Esophagus squamous epithelium (tissue), 4 donors: ENCODE measurements at regions not wholly inside any gene's neighbourhood (a gene's known extent, or its start where the extent isn't known, plus 50 kb on each side); places are given as distances from the start of the nearest gene placed in this dataset.

Source experiments
- POLR2A ChIP-seq, 4 donors: fragments of 450-650 bp; IDR thresholded peaks; one replicate each; pipeline ENCODE4 v1.6.1; 2017; ENCODE audit warnings: antibody characterized with exemption in 4 of 4, mild to moderate bottlenecking in 4 of 4, moderate library complexity in 3 of 4
- TF ChIP-seq, protein P1 (sequence below), 6 experiments: fragments of 450-650 bp in 4 of 6; fragments of 200-600 bp in 2 of 6; sonication (generic) in 2 of 6; IDR thresholded peaks; one replicate each; pipeline ENCODE4 v1.5.1; 2016 to 2019; ENCODE audit warnings: antibody characterized with exemption in 6 of 6, mild to moderate bottlenecking in 4 of 6, moderate library complexity in 4 of 6

DNA sequence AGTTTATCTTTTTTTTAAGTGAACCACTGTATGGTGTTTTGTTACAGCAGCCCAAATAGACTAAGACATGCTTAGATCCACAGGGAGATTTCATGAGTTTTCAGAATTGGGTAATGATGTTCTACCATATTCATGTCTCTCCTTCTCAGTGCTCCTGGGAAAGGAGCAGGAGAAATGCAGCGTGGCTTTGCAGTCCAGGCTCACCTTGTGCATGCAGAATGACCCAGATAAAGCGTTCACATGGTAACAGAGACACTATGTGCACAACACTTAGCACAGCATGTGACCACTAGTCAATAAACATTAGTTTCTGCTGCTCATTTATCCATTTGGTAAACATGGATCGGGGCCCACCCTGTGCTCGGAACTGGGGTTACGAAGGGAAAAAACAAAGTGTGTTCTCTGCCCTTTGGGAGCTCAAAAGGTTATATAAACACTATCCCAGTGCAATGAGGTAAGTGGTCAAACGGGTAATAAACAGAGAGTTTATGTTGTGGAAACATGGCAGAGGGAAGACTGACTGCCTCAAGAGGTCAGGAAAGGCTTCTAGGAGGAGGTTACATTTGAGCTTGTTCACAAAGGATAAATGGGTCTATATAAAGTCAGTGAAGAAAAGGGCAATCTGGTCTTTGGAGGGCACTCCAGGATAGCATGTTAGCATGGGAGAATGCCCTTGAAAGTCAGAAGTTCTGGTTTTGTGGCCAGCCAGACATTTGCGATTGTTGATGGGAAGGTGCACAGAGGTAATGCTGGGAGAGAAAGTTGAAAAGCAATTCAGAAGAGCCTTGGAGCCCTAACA is 299.2 kb downstream of the TDRD15 start:
- TF ChIP-seq POLR2A (IDR thresholded peaks at IDR 0.05): no peak
- TF ChIP-seq, protein P1, sequence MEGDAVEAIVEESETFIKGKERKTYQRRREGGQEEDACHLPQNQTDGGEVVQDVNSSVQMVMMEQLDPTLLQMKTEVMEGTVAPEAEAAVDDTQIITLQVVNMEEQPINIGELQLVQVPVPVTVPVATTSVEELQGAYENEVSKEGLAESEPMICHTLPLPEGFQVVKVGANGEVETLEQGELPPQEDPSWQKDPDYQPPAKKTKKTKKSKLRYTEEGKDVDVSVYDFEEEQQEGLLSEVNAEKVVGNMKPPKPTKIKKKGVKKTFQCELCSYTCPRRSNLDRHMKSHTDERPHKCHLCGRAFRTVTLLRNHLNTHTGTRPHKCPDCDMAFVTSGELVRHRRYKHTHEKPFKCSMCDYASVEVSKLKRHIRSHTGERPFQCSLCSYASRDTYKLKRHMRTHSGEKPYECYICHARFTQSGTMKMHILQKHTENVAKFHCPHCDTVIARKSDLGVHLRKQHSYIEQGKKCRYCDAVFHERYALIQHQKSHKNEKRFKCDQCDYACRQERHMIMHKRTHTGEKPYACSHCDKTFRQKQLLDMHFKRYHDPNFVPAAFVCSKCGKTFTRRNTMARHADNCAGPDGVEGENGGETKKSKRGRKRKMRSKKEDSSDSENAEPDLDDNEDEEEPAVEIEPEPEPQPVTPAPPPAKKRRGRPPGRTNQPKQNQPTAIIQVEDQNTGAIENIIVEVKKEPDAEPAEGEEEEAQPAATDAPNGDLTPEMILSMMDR (IDR thresholded peaks at IDR 0.05): no peak
